Peyer's patch (tissue), 4 donors: ENCODE measurements at regions not wholly inside any gene's neighbourhood (a gene's known extent, or its start where the extent isn't known, plus 50 kb on each side); places are given as distances from the start of the nearest gene placed in this dataset.

Experiments used
- DNase-seq, 3 donors: peaks; one replicate each; pipeline ENCODE4 v3.0.0-alpha.2; 2017 to 2019
- H3K27ac ChIP-seq, 4 donors: fragments of 200-600 bp; sonication (generic); one replicate each; pipeline ENCODE4 v1.5.1; 2016 to 2019
- H3K27me3 ChIP-seq, 2 donors: fragments of 200-600 bp; sonication (generic); one replicate each; pipeline ENCODE4 v1.5.1; 2019
- H3K36me3 ChIP-seq, 3 donors: fragments of 200-600 bp; sonication (generic); one replicate each; pipeline ENCODE4 v1.5.1; 2016 to 2019
- H3K4me1 ChIP-seq, 4 donors: fragments of 200-600 bp; sonication (generic); one replicate each; pipeline ENCODE4 v1.5.1; 2016 to 2019
- H3K4me3 ChIP-seq, 4 donors: fragments of 200-600 bp; sonication (generic); 1 replicate in 3 of 4; 2 replicates in 1 of 4; pipeline ENCODE4 v1.5.1; 2016 to 2019; ENCODE audit warnings: mild to moderate bottlenecking in 1 of 4
- H3K9me3 ChIP-seq, 4 donors: fragments of 200-600 bp; sonication (generic); one replicate each; pipeline ENCODE4 v1.5.1; 2016 to 2019; ENCODE audit warnings: mild to moderate bottlenecking in 1 of 4
- CTCF ChIP-seq, 6 experiments: fragments of 450-650 bp in 4 of 6; fragments of 200-600 bp in 2 of 6; sonication (generic) in 1 of 6; IDR thresholded peaks; one replicate each; pipeline ENCODE4 v1.5.1; 2017 to 2019; ENCODE audit warnings: antibody characterized with exemption in 6 of 6, mild to moderate bottlenecking in 3 of 6, moderate library complexity in 1 of 6
- POLR2A ChIP-seq, 2 donors: fragments of 450-650 bp; IDR thresholded peaks; one replicate each; pipeline ENCODE4 v1.5.1; 2017; ENCODE audit warnings: antibody characterized with exemption in 2 of 2, mild to moderate bottlenecking in 2 of 2, moderate library complexity in 2 of 2

- Histone ChIP-seq H3K27ac (no peak overlapping the region), H3K36me3 (no peaks in the 10 kb centered on the region)
- TF ChIP-seq POLR2A (IDR thresholded peaks at IDR 0.05) (no peak), CTCF (IDR thresholded peaks at IDR 0.05) (no peak)
These were observed 96.4 kb downstream of the TMEM170B start for GRCh38 chr6:11633741-11634509.

GRCh38 chr6:11634948-11635347 lies 97.4 kb downstream of the TMEM170B start:
- Histone ChIP-seq H3K36me3 (no peaks in the 10 kb centered on the region), H3K27ac (no peak overlapping the region), H3K9me3 (no peaks in the 10 kb centered on the region), H3K4me3 (no peak overlapping the region), H3K27me3 (no peaks in the 10 kb centered on the region), H3K4me1 (no peaks in the 10 kb centered on the region)
- no peak for TF ChIP-seq POLR2A (IDR thresholded peaks at IDR 0.05)
- no peak for TF ChIP-seq CTCF (IDR thresholded peaks at IDR 0.05)
- DNase-seq: no peak

More at GRCh38 chr6:11633741-11634509, 96.4 kb downstream of the TMEM170B start:
- H3K27me3 ChIP-seq: no peaks in the 10 kb centered on the region
- no peaks in the 10 kb centered on the region for H3K4me1 ChIP-seq
- DNase-seq: no peak
- H3K4me3 ChIP-seq: no peak overlapping the region
- H3K9me3 ChIP-seq: no peaks in the 10 kb centered on the region

- no peak overlapping the region for H3K27ac ChIP-seq
- H3K27me3 ChIP-seq: no peaks in the 10 kb centered on the region
- no peaks in the 10 kb centered on the region for H3K4me1 ChIP-seq
- H3K36me3 ChIP-seq: no peaks in the 10 kb centered on the region
- no peak for DNase-seq
- H3K9me3 ChIP-seq: no peaks in the 10 kb centered on the region
- no peak for TF ChIP-seq POLR2A (IDR thresholded peaks at IDR 0.05)
- TF ChIP-seq CTCF (IDR thresholded peaks at IDR 0.05): no peak
- no peak overlapping the region for H3K4me3 ChIP-seq
These were observed 98.6 kb downstream of the TMEM170B start for GRCh38 chr6:11636121-11636520.

- DNase-seq: no peak
- H3K4me1 ChIP-seq: no peaks in the 10 kb centered on the region
- H3K27ac ChIP-seq: no peak overlapping the region
- no peaks in the 10 kb centered on the region for H3K27me3 ChIP-seq
- TF ChIP-seq POLR2A (IDR thresholded peaks at IDR 0.05) (no peak), CTCF (IDR thresholded peaks at IDR 0.05) (no peak)
- H3K9me3 ChIP-seq: no peaks in the 10 kb centered on the region
- no peaks in the 10 kb centered on the region for H3K36me3 ChIP-seq
- H3K4me3 ChIP-seq: no peak overlapping the region
These were observed 99.7 kb downstream of the TMEM170B start for GRCh38 chr6:11637266-11637665.

- DNase-seq: no peak
- Histone ChIP-seq H3K27me3 (no peaks in the 10 kb centered on the region), H3K4me3 (no peak overlapping the region), H3K36me3 (no peaks in the 10 kb centered on the region), H3K27ac (no peak overlapping the region), H3K9me3 (no peaks in the 10 kb centered on the region), H3K4me1 (no peaks in the 10 kb centered on the region)
- TF ChIP-seq CTCF (IDR thresholded peaks at IDR 0.05) (no peak), POLR2A (IDR thresholded peaks at IDR 0.05) (no peak)
These were observed 102.1 kb downstream of the TMEM170B start for GRCh38 chr6:11639376-11640235.
